CD14-positive monocyte (primary cell): ENCODE measurements at regions not wholly inside any gene's neighbourhood (a gene's known extent, or its start where the extent isn't known, plus 50 kb on each side); places are given as distances from the start of the nearest gene placed in this dataset.

Experiments used
- DNase-seq, 3 donors: peaks; one replicate each; pipeline ENCODE4 v3.0.0-alpha.2; 2011 to 2022
- H2AFZ ChIP-seq: 2 replicates; pipeline ENCODE4 v1.6.0; 2012; ENCODE audit warnings: mild to moderate bottlenecking, low read depth, low read length, inconsistent platforms; ENCODE audit not compliant: insufficient read depth, poor library complexity, severe bottlenecking
- H3K27ac ChIP-seq, 2 donors: 1 replicate in 1 of 2; 2 replicates in 1 of 2; pipeline ENCODE4 v1.5.1; 2012 to 2013; ENCODE audit warnings: low read length in 2 of 2, control low read depth in 1 of 2, inconsistent platforms in 1 of 2, low read depth in 1 of 2, mild to moderate bottlenecking in 1 of 2
- H3K27me3 ChIP-seq, 2 donors: one replicate each; pipeline versions ENCODE4 v1.6.0 to v1.6.1; 2011 to 2013; ENCODE audit warnings: low read length in 2 of 2; ENCODE audit not compliant: control insufficient read depth in 2 of 2, insufficient read depth in 2 of 2
- H3K36me3 ChIP-seq, 2 donors: replicated peaks in 1 of 2; 1 replicate in 1 of 2; 2 replicates in 1 of 2; pipeline versions ENCODE4 v1.5.1 to v1.6.1; 2012 to 2013; ENCODE audit warnings: low read length in 2 of 2, control low read depth in 1 of 2, inconsistent platforms in 1 of 2, mild to moderate bottlenecking in 1 of 2; ENCODE audit not compliant: insufficient read depth in 2 of 2, control insufficient read depth in 1 of 2
- H3K4me1 ChIP-seq, 2 donors: 1 replicate in 1 of 2; 2 replicates in 1 of 2; pipeline versions ENCODE4 v1.5.1 to v1.6.1; 2012 to 2013; ENCODE audit warnings: low read length in 2 of 2, control low read depth in 1 of 2, inconsistent platforms in 1 of 2, mild to moderate bottlenecking in 1 of 2, moderate library complexity in 1 of 2; ENCODE audit not compliant: insufficient read depth in 2 of 2, control insufficient read depth in 1 of 2
- H3K4me2 ChIP-seq: replicated peaks from 2 replicates; pipeline ENCODE3; 2012; ENCODE audit warnings: low read length, moderate library complexity, mild to moderate bottlenecking; ENCODE audit not compliant: poor library complexity, severe bottlenecking; ENCODE audit errors: extremely low read depth
- H3K4me3 ChIP-seq, 3 experiments: fragments of 200-600 bp in 1 of 3; sonication (generic) in 1 of 3; replicated peaks in 1 of 3; 1 replicate in 2 of 3; 2 replicates in 1 of 3; pipeline ENCODE4 v1.5.1; 2011 to 2013; ENCODE audit warnings: low read length in 3 of 3, mild to moderate bottlenecking in 3 of 3, control low read depth in 2 of 3, low read depth in 2 of 3, inconsistent platforms in 1 of 3, moderate library complexity in 1 of 3
- H3K79me2 ChIP-seq: 2 replicates; pipeline ENCODE4 v1.6.0; 2012; ENCODE audit warnings: mild to moderate bottlenecking, control low read depth, inconsistent platforms, low read length, moderate library complexity; ENCODE audit not compliant: insufficient read depth
- H3K9ac ChIP-seq: 2 replicates; pipeline ENCODE4 v1.6.0; 2017; ENCODE audit warnings: low read length, mild to moderate bottlenecking; ENCODE audit not compliant: insufficient read depth, poor library complexity, severe bottlenecking
- H3K9me3 ChIP-seq, 2 donors: replicated peaks in 1 of 2; 1 replicate in 1 of 2; 2 replicates in 1 of 2; pipeline versions ENCODE4 v1.5.1 to v1.6.1; 2012 to 2013; ENCODE audit warnings: low read length in 2 of 2, control low read depth in 1 of 2; ENCODE audit not compliant: control insufficient read depth in 1 of 2, insufficient read depth in 1 of 2
- H4K20me1 ChIP-seq: 2 replicates; pipeline ENCODE4 v1.6.0; 2012; ENCODE audit warnings: mild to moderate bottlenecking, low read length, control low read depth, moderate library complexity; ENCODE audit not compliant: insufficient read depth
- H3K27ac Mint-ChIP-seq, 7 donors: one replicate each; pipeline ENCODE4 v1.8.0; 2020; ENCODE audit warnings: mild to moderate bottlenecking in 7 of 7, mixed read lengths in 7 of 7, moderate library complexity in 6 of 7, inconsistent platforms in 2 of 7
- H3K27me3 Mint-ChIP-seq, 3 donors: one replicate each; pipeline ENCODE4 v1.8.0; 2021 to 2022; ENCODE audit warnings: low read depth in 3 of 3, mild to moderate bottlenecking in 3 of 3, mixed read lengths in 3 of 3, moderate library complexity in 3 of 3, inconsistent platforms in 1 of 3
- H3K36me3 Mint-ChIP-seq, 2 donors: one replicate each; pipeline ENCODE4 v1.8.0; 2020; ENCODE audit warnings: mixed read lengths in 2 of 2, inconsistent platforms in 1 of 2, mild to moderate bottlenecking in 1 of 2
- H3K4me1 Mint-ChIP-seq: one replicate; pipeline ENCODE4 v1.8.0; 2020; ENCODE audit warnings: mild to moderate bottlenecking, mixed read lengths
- H3K4me3 Mint-ChIP-seq, 2 donors: one replicate each; pipeline ENCODE4 v1.8.0; 2020; ENCODE audit warnings: mild to moderate bottlenecking in 2 of 2, mixed read lengths in 2 of 2, moderate library complexity in 1 of 2
- H3K9me3 Mint-ChIP-seq, 7 donors: one replicate each; pipeline ENCODE4 v1.8.0; 2020 to 2022; ENCODE audit warnings: mixed read lengths in 7 of 7, mild to moderate bottlenecking in 6 of 7, moderate library complexity in 6 of 7, inconsistent platforms in 2 of 7
- CTCF ChIP-seq: fragments of 200-600 bp; IDR thresholded peaks from one replicate; pipeline ENCODE4 v1.8.0; 2022; ENCODE audit warnings: antibody characterized with exemption, mild to moderate bottlenecking
- WGBS: methylation state at CpG from one replicate; pipeline ENCODE4 v1.1.5; 2013; ENCODE audit warnings: missing lambda C conversion rate; ENCODE audit not compliant: insufficient coverage; 5-methylcytosine and 5-hydroxymethylcytosine counted together
- intact Hi-C, 2 donors: fragments of 100-400 bp; cut with micrococcal nuclease; formaldehyde crosslinking; loops; one replicate each; pipeline versions ENCODE4 v1.15.0 to v1.15.1; 2023

DNA sequence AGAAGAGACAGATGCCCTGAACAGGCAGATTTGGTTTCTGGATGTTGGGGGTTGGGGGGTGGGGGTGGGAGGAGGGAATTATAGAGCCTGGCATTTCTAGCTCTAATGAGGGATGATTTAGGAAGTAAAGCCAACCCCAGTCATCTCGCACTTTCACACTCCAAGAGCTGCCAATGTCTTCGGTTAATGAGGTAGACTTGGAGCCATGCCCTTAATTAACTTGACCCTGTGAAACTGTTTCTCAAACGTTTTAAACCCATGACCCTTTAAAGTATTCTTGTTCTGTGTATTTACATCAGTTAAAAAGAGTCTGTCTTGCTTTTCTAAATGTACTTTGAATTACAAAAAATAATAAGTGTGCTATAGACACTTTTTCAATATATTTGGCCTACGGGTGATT is 466.9 kb downstream of the FAT4 start:
- intact Hi-C loops, result no loop called here
- TF ChIP-seq CTCF, result no peak
- DNase-seq, result no peak

DNA sequence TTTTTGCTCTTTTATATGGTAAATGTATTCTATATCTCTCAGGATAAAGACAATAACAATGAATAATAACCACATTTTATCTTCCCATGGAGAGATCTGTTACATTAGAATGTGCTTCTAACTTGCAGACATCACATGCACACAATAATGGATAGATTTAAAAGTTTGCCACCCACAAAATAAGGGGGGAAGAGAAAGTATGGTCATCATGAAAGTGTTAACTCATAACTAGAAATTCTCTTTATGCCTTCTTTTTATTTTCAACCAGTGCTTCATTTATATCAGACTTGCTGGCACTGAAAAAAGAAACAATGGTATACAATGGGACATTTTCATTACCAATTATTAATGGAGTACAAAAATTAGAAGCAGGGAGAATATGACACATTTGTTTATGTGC is 470.0 kb downstream of the FAT4 start:
- Mint-ChIP-seq H3K27me3 (peaks cover 0 to 1% (median 1%) of the 10 kb centered on the region in 3 donors), H3K4me3 (no peak overlapping the region), H3K4me1 (no peaks in the 10 kb centered on the region), H3K36me3 (no peaks in the 10 kb centered on the region), H3K9me3 (no peaks in the 10 kb centered on the region), H3K27ac (no peak overlapping the region)
- H2AFZ ChIP-seq, result no peak overlapping the region
- DNase-seq, result no peak
- no peak overlapping the region for H3K4me2 ChIP-seq
- no peak overlapping the region for H3K4me3 ChIP-seq
- no peaks in the 10 kb centered on the region for H3K27me3 ChIP-seq
- H3K9me3 ChIP-seq, result no peaks in the 10 kb centered on the region
- intact Hi-C loops, result no loop called here
- H3K27ac ChIP-seq, result no peak overlapping the region
- no peaks in the 10 kb centered on the region for H4K20me1 ChIP-seq
- H3K4me1 ChIP-seq, result no peaks in the 10 kb centered on the region
- TF ChIP-seq CTCF, result no peak
- no peaks in the 10 kb centered on the region for H3K36me3 ChIP-seq
- H3K79me2 ChIP-seq, result no peaks in the 10 kb centered on the region
- no peak overlapping the region for H3K9ac ChIP-seq

More for the DNA sequence above, 466.9 kb downstream of the FAT4 start:
- no peak overlapping the region for H3K27ac Mint-ChIP-seq
- H3K27ac ChIP-seq, result no peak overlapping the region
- H3K4me3 ChIP-seq, result no peak overlapping the region
- no peak overlapping the region for H3K4me3 Mint-ChIP-seq
- no peaks in the 10 kb centered on the region for H3K36me3 Mint-ChIP-seq
- no peaks in the 10 kb centered on the region for H3K4me1 ChIP-seq
- H3K36me3 ChIP-seq, result no peaks in the 10 kb centered on the region
- no CpG with 5 or more reads among the region's 4 CpGs for WGBS
- no peaks in the 10 kb centered on the region for H3K27me3 ChIP-seq
- no peak overlapping the region for H3K9ac ChIP-seq
- H4K20me1 ChIP-seq, result no peaks in the 10 kb centered on the region
- no peaks in the 10 kb centered on the region for H3K4me1 Mint-ChIP-seq
- H3K27me3 Mint-ChIP-seq, result peaks cover 0 to 2% (median 1%) of the 10 kb centered on the region in 3 donors
- H2AFZ ChIP-seq, result no peak overlapping the region
- peaks cover 0 to 1% of the 10 kb centered on the region in 2 donors for H3K9me3 ChIP-seq
- no peaks in the 10 kb centered on the region for H3K79me2 ChIP-seq
- H3K9me3 Mint-ChIP-seq, result peaks cover 0 to 9% (median 3%) of the 10 kb centered on the region in 7 donors
- no peak overlapping the region for H3K4me2 ChIP-seq
